22Rv1 (cell line): ENCODE measurements at regions not wholly inside any gene's neighbourhood (a gene's known extent, or its start where the extent isn't known, plus 50 kb on each side); places are given as distances from the start of the nearest gene placed in this dataset.

Source experiments
- CTCF ChIP-seq: fragments of 450-650 bp; IDR thresholded peaks from 2 replicates; pipeline ENCODE4 v1.5.1; 2017; ENCODE audit warnings: mild to moderate bottlenecking
- ZFX ChIP-seq: fragments of 450-650 bp; IDR thresholded peaks from 2 replicates; pipeline ENCODE4 v1.6.1; 2017; ENCODE audit warnings: antibody characterized with exemption, borderline replicate concordance

DNA sequence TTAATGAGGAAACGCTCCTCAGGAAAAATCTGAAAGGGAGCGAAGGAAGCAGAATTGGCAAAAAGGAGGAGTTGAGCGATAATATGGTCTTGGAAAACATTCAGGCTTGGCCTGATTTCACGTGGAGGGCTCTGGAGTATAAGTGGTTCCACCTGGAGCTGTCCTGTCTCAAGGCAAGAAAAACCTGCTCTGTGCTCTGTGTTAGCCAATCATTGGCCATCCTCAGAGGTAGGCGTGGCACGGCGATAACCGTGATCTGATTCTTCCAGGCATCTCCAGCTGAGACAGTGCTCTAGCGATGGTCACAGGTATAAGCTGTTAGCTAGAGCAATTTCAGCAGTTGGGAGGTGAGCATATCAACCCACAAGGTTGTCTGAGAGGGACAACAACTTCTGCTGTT lies 450.5 kb upstream of the MAF start:
- TF ChIP-seq CTCF (no peak), ZFX (no peak)
